ENCODE measurements at regions not wholly inside any gene's neighbourhood (a gene's known extent, or its start where the extent isn't known, plus 50 kb on each side); places are given as distances from the start of the nearest gene placed in this dataset.

DNA sequence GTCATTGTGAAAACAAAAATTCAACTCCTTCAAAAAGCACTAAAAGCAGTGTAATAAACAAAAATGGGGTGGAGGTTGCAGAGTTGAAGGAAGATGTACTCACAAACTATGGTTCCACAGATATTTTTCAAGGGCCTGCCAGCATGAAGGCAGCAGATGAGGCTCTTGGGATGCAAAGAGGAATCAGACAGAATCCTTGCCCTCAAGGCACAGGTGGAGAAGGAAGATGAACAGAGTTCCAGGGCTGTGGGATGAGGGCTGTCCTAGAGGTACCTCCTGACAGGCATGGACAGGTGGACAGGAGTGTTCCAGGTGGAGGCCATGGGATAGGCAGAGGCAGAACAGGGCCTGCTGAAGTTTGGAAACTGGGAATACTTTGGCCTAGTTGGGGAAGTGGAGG lies 140.5 kb upstream of the ANKH start:
- H3K9ac ChIP-seq (ENCODE audit: insufficient read depth, low read length): no peak overlapping the region
- no peaks in the 10 kb centered on the region for H3K79me2 ChIP-seq (ENCODE audit: control insufficient read depth, insufficient read depth, low read length)
- no peaks in the 10 kb centered on the region for H3K9me3 ChIP-seq (ENCODE audit: control insufficient read depth, insufficient read depth, low read depth, low read length)
- no peak overlapping the region for H2AFZ ChIP-seq (ENCODE audit: low read length)
- no peak overlapping the region for H3K4me3 ChIP-seq (replicated peaks in 1 of 4; ENCODE audit: control extremely low read depth in 1 of 4, insufficient read depth in 1 of 4, low read depth in 3 of 4, low read length in 4 of 4)
- H3K4me2 ChIP-seq (ENCODE audit: extremely low read depth, insufficient read depth, low read length): no peak overlapping the region
- H3K4me1 ChIP-seq (ENCODE audit: control insufficient read depth, extremely low read depth, insufficient read depth, low read length): peaks cover 9% of the 10 kb centered on the region
- no peaks in the 10 kb centered on the region for H4K20me1 ChIP-seq (ENCODE audit: control insufficient read depth, extremely low read depth, insufficient read depth, low read length)
- H3K27me3 ChIP-seq (ENCODE audit: control insufficient read depth, insufficient read depth, low read length): no peaks in the 10 kb centered on the region
- no peak for DNase-seq (ENCODE audit: low read depth in 2 of 2)
- no peak for TF ChIP-seq EZH2 (IDR thresholded peaks at IDR 0.05; ENCODE audit: low read length, missing control alignments)
- TF ChIP-seq, protein P1, sequence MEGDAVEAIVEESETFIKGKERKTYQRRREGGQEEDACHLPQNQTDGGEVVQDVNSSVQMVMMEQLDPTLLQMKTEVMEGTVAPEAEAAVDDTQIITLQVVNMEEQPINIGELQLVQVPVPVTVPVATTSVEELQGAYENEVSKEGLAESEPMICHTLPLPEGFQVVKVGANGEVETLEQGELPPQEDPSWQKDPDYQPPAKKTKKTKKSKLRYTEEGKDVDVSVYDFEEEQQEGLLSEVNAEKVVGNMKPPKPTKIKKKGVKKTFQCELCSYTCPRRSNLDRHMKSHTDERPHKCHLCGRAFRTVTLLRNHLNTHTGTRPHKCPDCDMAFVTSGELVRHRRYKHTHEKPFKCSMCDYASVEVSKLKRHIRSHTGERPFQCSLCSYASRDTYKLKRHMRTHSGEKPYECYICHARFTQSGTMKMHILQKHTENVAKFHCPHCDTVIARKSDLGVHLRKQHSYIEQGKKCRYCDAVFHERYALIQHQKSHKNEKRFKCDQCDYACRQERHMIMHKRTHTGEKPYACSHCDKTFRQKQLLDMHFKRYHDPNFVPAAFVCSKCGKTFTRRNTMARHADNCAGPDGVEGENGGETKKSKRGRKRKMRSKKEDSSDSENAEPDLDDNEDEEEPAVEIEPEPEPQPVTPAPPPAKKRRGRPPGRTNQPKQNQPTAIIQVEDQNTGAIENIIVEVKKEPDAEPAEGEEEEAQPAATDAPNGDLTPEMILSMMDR (conservative IDR thresholded peaks at IDR 0.05 in 1 of 2, IDR thresholded peaks at IDR 0.05 in 1 of 2; ENCODE audit: low read depth in 1 of 2, low read length in 2 of 2): no peak
- H3K36me3 ChIP-seq (ENCODE audit: control insufficient read depth, insufficient read depth, low read length): no peaks in the 10 kb centered on the region
- no peak overlapping the region for H3K27ac ChIP-seq (ENCODE audit: insufficient read depth, low read length)

DNA sequence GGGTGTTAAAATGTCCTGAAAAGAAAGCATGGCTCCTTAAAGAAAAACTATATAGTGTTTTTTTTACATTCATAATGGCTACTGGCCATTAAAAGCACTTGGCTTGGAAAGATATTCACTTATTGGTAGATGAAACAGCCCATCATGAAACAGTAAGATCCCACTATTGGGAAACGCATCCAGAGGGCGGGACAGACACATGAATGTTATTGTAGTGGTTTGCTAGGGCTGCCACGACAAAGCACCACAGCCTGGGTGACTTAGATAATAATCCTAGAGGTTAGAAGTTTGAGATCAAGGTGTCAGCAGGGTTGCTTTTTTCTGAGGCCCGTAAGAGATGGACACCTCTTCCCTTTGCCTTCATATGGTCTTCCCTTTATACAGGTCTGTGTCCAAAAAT lies 139.4 kb upstream of the ANKH start:
- H2AFZ ChIP-seq (ENCODE audit: low read length): no peak overlapping the region
- no peak overlapping the region for H3K4me2 ChIP-seq (ENCODE audit: extremely low read depth, insufficient read depth, low read length)
- no peak overlapping the region for H3K9ac ChIP-seq (ENCODE audit: insufficient read depth, low read length)
- peaks cover 2% of the 10 kb centered on the region for H3K27me3 ChIP-seq (ENCODE audit: control insufficient read depth, insufficient read depth, low read length)
- H3K9me3 ChIP-seq (ENCODE audit: control insufficient read depth, insufficient read depth, low read depth, low read length): no peaks in the 10 kb centered on the region
- no peaks in the 10 kb centered on the region for H4K20me1 ChIP-seq (ENCODE audit: control insufficient read depth, extremely low read depth, insufficient read depth, low read length)
- DNase-seq (ENCODE audit: low read depth in 2 of 2): peak in 1 of 2 donors; percentile 35
- no peak overlapping the region for H3K4me3 ChIP-seq (replicated peaks in 1 of 4; ENCODE audit: control extremely low read depth in 1 of 4, insufficient read depth in 1 of 4, low read depth in 3 of 4, low read length in 4 of 4)
- no peaks in the 10 kb centered on the region for H3K36me3 ChIP-seq (ENCODE audit: control insufficient read depth, insufficient read depth, low read length)
- H3K4me1 ChIP-seq (ENCODE audit: control insufficient read depth, extremely low read depth, insufficient read depth, low read length): peaks cover 9% of the 10 kb centered on the region
- no peak overlapping the region for H3K27ac ChIP-seq (ENCODE audit: insufficient read depth, low read length)
- H3K79me2 ChIP-seq (ENCODE audit: control insufficient read depth, insufficient read depth, low read length): no peaks in the 10 kb centered on the region
- no peak for TF ChIP-seq EZH2 (IDR thresholded peaks at IDR 0.05; ENCODE audit: low read length, missing control alignments)
- TF ChIP-seq, protein P1 (conservative IDR thresholded peaks at IDR 0.05 in 1 of 2, IDR thresholded peaks at IDR 0.05 in 1 of 2; ENCODE audit: low read depth in 1 of 2, low read length in 2 of 2): no peak

DNA sequence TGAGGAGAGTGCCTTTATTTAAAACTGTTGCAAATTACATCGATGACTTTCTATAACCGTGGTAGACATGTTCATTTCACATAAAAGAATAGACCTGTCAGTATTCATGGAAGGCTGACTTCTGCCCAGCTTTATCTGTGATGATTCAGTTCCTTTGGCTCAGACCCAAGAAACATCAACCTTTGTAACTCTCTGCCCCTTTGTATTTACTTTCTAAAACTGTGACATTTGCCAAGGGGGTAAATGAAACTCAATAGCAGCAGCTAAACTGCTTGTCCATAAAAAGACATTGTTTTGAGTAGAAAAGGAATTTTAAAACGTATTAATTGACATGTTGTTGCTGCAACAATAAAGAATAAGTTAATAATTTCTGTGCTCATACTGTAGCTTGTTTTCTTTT lies 137.8 kb upstream of the ANKH start:
- Histone ChIP-seq H2AFZ (ENCODE audit: low read length) (no peak overlapping the region), H3K27me3 (ENCODE audit: control insufficient read depth, insufficient read depth, low read length) (peaks cover 7% of the 10 kb centered on the region), H3K9ac (ENCODE audit: insufficient read depth, low read length) (no peak overlapping the region), H3K9me3 (ENCODE audit: control insufficient read depth, insufficient read depth, low read depth, low read length) (no peaks in the 10 kb centered on the region), H3K36me3 (ENCODE audit: control insufficient read depth, insufficient read depth, low read length) (no peaks in the 10 kb centered on the region), H4K20me1 (ENCODE audit: control insufficient read depth, extremely low read depth, insufficient read depth, low read length) (no peaks in the 10 kb centered on the region), H3K27ac (ENCODE audit: insufficient read depth, low read length) (no peak overlapping the region), H3K4me1 (ENCODE audit: control insufficient read depth, extremely low read depth, insufficient read depth, low read length) (peaks cover 7% of the 10 kb centered on the region), H3K79me2 (ENCODE audit: control insufficient read depth, insufficient read depth, low read length) (no peaks in the 10 kb centered on the region), H3K4me3 (replicated peaks in 1 of 4; ENCODE audit: control extremely low read depth in 1 of 4, insufficient read depth in 1 of 4, low read depth in 3 of 4, low read length in 4 of 4) (no peak overlapping the region), H3K4me2 (ENCODE audit: extremely low read depth, insufficient read depth, low read length) (peak overlapping the region; percentile 20)
- no peak for TF ChIP-seq EZH2 (IDR thresholded peaks at IDR 0.05; ENCODE audit: low read length, missing control alignments)
- TF ChIP-seq, protein P1 (conservative IDR thresholded peaks at IDR 0.05 in 1 of 2, IDR thresholded peaks at IDR 0.05 in 1 of 2; ENCODE audit: low read depth in 1 of 2, low read length in 2 of 2): no peak
- DNase-seq (ENCODE audit: low read depth in 2 of 2): peak; percentile 79 to 82
